Suppressor macrophage treated with lipopolysaccharide for 1 hour (primary cell): ENCODE measurements at regions not wholly inside any gene's neighbourhood (a gene's known extent, or its start where the extent isn't known, plus 50 kb on each side); places are given as distances from the start of the nearest gene placed in this dataset.

Source experiments
- DNase-seq, 3 donors: peaks; one replicate each; pipeline ENCODE4 v3.0.0-alpha.2; 2020 to 2022

- no peak for DNase-seq
Measured at GRCh38 chr7:32262315-32262714, 192.1 kb upstream of the PDE1C start.

DNA sequence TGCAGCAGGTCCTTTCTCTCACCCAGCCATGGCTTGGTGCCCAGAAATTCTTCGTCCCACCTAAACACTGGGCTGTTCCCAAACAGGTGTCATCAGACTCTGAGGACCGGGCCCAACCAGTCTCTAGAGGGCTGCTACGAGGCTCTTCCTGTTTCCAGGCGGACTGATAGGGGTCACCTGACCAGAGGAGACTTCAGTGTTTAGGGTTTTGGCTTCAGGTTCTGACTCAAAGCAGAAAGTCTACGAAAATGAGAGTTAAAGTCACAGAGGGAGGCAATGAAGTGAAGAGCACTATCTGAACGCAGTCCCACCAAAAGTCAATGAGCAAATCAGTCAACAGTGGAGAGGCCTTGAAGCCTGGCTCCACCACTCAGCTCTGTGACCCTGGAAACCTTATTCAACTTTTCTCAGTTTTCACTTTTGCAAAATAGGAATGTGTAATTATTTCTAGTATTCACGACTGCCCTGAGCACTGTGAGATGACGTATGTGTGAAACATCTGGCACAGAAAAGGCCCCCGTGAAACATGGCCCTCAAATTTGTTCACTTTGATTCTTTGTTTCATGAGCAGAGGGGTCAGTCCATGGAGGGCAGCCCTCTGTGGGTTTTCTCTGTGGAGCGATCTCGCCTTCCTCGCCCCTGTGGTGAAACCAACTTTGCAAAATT is 189.9 kb upstream of the PDE1C start:
- DNase-seq: no peak

- peak; percentile 18 to 25 (median 19) for DNase-seq
Measured at GRCh38 chr7:32258265-32258664, 188.1 kb upstream of the PDE1C start.

GRCh38 chr7:32257621-32258020 is 187.4 kb upstream of the PDE1C start:
- DNase-seq: no peak

DNA sequence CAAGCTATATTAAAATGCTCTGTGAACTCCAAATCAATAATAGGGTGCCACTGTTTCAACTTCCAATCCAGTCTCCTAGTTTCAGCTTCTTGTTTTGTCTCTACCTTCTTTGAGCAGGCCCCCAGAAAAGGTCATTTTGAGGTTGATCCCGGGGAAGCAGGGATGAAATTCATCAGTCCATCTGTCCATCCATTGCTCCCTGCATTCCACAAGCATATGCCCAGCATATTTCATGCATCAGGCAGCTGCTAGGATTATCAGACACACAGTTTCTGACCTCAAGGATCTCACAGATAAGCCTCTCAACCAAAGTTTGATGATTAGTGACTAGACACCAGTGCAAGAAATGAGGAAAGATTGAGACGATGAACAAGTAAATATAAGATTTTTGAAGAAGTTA is 186.6 kb upstream of the PDE1C start:
- DNase-seq: no peak

GRCh38 chr7:32256376-32256775 is 186.2 kb upstream of the PDE1C start:
- no peak for DNase-seq

DNA sequence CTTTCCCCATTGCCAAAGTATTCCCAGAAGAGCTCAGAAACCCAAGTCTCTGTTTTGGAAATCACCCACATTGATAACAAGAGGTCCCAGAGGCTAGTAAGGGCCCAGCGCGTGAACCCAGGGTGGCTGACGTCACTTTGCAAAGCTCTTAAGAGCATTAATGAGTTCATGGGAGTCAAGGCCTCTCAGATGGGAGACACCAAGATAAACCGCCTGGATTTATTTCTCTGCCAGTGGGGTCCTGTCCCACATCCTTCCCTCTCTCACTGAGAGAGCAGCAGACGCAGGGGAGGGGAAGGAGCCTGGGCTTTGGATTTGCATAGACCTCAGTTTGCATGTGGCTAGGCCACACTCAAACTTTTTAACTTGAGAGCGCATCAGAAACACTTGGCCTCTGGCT is 184.8 kb upstream of the PDE1C start:
- no peak for DNase-seq

GRCh38 chr7:32253299-32253698 is 183.1 kb upstream of the PDE1C start:
- DNase-seq: no peak

DNA sequence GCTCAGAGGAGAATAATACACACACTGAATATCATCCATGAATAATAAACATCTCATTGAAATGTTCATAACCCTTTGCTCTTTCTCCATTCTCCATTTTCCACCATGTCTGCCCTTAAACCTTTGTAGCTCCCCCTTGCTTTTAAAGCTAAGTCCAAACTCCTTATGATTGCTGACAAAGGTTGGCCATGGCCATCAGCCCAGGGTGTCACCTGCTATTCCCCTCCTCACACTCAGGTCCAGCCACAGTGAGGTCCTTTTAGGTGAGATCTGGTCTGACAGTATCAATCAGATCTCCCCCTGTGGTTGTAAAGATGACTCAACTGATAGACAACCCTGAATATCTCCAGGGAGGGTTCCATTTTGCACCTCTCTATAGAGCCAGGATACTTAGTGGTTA is 181.5 kb upstream of the PDE1C start:
- no peak for DNase-seq

GRCh38 chr7:32250471-32251260 is 180.5 kb upstream of the PDE1C start:
- no peak for DNase-seq

DNA sequence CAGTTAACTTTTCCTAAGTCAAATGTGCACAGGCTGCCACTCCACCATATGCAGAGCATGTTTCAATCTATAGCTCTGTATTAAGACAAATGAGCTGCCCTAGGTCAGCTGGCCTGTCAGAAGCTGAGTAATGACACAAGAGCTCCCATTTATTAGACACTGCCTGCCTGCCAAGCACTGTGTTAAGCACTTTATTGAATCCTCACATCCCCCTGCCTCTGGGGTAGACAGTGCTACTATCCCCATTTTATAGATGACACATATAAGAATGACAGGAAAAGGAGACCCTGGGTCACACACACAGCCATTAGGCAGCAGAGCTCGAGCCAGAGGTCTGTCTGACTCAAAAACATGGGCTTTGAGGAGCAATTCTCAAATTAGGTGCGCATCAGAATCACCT is 179.8 kb upstream of the PDE1C start:
- no peak for DNase-seq

DNA sequence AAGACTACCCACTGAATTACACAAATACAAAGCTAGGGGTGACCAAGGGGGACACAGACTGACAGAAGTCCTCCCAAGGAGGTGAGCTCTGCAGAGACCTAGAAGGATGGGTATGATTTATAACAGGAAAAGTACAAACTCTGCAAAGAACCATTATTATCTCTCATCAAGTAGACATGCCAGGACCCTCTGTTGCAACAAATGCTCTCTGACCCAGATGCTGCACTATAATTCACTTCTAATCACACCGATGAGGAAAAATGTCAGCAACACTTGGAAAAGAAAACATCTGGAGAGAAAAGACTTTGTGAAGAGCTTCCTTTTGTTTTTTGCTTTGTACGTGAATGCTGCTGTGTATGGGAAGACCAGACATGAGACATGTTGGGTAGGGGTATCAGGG is 178.3 kb upstream of the PDE1C start:
- DNase-seq: no peak

- no peak for DNase-seq
Measured at GRCh38 chr7:32244806-32245345, 174.7 kb upstream of the PDE1C start.

DNA sequence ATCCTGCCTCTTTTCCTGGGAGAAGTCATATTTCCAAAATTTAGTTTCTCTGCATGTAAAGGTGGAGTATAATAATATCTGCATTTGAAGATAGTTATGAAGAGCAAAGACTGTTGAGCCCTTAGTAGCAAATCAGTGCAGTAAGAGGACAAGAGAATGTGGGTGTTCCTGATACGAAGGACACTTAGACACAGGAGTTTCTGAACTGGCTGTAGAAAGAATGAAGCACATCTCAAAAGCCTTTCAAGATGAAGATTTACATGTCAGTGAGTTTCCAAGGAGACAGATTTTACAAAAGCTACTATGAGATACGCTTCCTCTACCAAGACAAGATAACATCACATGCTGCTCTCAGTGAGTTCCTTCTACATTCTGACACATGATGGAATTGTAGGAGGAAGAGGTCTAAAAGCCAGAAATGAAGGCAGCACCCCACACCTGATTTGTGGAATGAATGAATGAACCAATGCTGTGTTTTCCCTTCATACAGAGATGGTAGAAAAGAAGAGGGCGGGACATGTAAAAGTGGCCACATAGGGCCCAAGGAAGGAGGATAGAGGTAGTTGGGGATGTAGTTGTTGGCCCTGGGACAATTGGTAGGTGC is 173.6 kb upstream of the PDE1C start:
- DNase-seq: no peak

GRCh38 chr7:32242436-32242835 is 172.2 kb upstream of the PDE1C start:
- DNase-seq: no peak

DNA sequence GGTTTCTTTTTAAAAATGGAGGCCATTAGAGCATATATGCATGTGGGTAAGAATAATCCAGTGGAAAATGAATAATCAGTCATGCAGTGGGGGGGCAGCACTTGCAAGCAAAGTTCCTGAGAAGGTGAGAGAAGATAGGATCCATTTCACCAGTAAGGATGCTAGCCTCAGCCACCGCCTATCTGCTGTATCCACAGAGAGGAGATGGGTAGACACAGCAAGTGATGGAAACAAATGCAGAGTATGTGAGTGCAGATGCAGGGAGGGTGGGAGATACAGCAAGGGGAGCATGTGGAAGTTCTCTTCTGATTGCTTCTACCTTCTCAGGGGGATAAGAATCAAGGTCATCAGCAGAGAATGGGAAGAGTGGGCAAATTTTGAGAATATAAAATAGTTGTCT is 171.4 kb upstream of the PDE1C start:
- no peak for DNase-seq

DNA sequence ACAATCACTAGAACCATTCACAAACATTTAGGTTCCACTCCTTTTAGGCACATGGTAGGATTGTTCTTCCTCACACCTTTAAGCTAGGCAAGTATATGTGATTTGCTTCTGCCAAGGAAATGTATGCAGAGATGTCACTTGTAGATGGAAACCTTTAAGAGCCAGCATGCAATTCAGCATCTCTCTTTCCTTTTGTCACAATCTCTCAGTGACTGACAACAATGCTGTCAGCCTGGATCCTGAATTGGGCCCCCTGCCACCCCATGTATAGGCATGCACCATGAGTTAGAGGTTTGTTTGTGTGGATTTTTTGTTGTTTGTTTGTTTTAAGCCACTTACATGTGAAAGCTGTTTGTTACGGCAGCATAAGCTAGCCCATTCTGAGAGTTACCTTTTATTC is 169.6 kb upstream of the PDE1C start:
- no peak for DNase-seq

DNA sequence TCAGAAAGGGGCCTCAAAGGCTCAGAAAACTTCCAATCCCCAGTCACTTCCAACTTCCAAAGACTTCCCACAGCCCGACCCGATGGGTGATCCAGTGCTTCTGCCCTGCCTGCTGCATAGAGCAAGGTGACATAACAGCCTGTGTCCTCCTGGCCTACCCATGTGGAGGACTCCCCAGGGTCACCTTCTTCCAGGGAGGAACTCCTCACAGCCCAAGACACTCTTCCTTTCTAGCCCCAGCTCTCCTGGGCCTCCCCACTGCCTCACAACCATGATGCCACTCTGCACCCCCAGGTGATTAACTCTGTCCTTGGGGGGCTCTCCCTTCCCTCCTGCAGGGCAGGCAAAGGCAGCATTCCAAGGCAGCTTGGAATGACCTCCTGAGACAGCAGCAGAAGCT is 158.4 kb upstream of the PDE1C start:
- DNase-seq: no peak

- DNase-seq: no peak
Measured at GRCh38 chr7:32227746-32228145, 157.5 kb upstream of the PDE1C start.

DNA sequence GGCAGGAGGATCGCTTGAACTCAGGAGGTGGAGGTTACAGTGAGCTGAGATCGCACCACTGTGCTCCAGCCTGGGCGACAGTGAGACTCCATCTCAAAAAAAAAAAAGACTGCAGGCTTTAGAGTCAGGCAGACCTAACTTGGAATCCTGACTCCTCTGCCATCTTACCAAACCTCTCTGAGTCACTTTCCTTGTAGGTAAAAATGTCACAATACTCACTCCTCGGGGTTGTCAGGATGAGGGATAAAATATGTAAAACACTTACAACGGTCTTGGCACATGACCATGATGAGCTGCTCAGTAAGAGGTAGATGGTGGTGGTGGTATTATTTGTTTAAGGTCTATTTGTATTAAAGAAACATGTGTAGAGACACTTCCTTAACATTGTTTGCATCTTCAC is 154.1 kb upstream of the PDE1C start:
- no peak for DNase-seq

DNA sequence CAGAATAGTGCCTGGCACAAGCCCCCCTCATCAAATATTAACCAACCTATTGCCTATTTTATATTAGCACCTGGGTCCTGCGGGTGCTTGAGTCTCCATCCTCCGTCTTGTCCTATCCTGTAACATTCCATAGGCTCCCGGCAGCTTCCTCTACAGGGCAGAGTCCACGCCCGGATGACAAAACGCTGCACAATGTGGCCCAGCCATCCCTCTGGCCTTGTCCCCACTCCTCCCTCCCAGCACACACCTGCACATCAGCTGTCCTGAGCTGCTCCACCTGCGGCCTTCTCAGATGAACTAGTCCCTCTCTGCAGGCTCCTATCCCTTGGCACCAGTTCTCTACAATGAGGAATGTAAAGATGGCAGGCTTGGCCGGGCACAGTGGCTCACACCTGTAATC is 153.5 kb upstream of the PDE1C start:
- no peak for DNase-seq

GRCh38 chr7:32223071-32223650 is 153.0 kb upstream of the PDE1C start:
- DNase-seq: no peak

GRCh38 chr7:32222251-32222900 is 152.2 kb upstream of the PDE1C start:
- DNase-seq: no peak
